ENCODE measurements at regions not wholly inside any gene's neighbourhood (a gene's known extent, or its start where the extent isn't known, plus 50 kb on each side); places are given as distances from the start of the nearest gene placed in this dataset.

DNA sequence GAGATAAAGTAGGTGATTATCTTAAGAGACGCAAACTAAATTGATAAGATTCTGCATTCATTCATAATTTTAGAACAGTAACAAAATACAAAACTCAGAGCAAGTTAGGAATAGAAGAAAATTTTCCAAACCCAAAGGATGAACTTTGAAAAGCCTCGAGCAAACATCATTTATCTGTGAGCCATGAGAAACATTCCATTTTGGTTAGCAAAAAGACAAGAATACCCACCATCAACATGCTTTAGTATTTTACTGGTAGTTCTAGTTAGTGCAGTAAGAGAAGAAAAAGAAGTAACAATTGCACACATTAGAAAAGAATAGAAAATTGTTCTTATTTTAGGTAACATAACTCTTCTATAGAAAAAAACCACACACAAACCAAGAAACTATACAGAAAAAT, 291.3 kb upstream of the TCF4 start:
- no peak overlapping the region for H2AFZ ChIP-seq (ENCODE audit: control insufficient read depth, low read depth, low read length)
- no peaks in the 10 kb centered on the region for H3K36me3 ChIP-seq (ENCODE audit: control insufficient read depth in 2 of 2, insufficient read depth in 2 of 2, low read length in 1 of 2)
- H3K4me1 ChIP-seq (ENCODE audit: control insufficient read depth, insufficient read depth, low read length) = no peaks in the 10 kb centered on the region
- no peaks in the 10 kb centered on the region for H3K9me3 ChIP-seq (replicated peaks; ENCODE audit: control insufficient read depth, insufficient read depth, low read length)
- H3K4me3 ChIP-seq = no peak overlapping the region
- ATAC-seq = no peak
- in situ Hi-C loops (cut with MboI) = no loop called here
- WGBS (ENCODE audit: insufficient coverage, insufficient replicate concordance, low lambda C conversion rate, missing lambda C conversion rate) = 21% methylated on average over 2 of the region's 2 CpGs
- no peaks in the 10 kb centered on the region for H4K20me1 ChIP-seq (ENCODE audit: control insufficient read depth, insufficient read depth)
- H3K27ac ChIP-seq (ENCODE audit: control insufficient read depth, insufficient read depth) = no peak overlapping the region
- H3K4me2 ChIP-seq (ENCODE audit: control insufficient read depth, insufficient read depth) = no peak overlapping the region
- ChIA-PET RAD21 (ENCODE audit: unreplicated experiment) (no interaction called here), POLR2A (no interaction called here), SMC1A (ENCODE audit: uncharacterized antibody, unreplicated experiment) (interaction anchor here (0.7 to 1.1 kb wide), 3 partner anchors 9 to 29 kb away, joined by 3 read pairs; no protein-coding TSS in a partner anchor), CTCF (no interaction called here)
- intact Hi-C loops (cut with micrococcal nuclease; ENCODE audit: unreplicated experiment) = no loop called here
- no peak overlapping the region for H3K9ac ChIP-seq (ENCODE audit: control insufficient read depth, insufficient read depth, low read length)
- no peak for DNase-seq (ENCODE audit: low read depth, low spot score)
- FAIRE-seq = no peak
- no TSS peak for BruUV-seq (replicated peaks)
- no peaks in the 10 kb centered on the region for H3K79me2 ChIP-seq (ENCODE audit: control insufficient read depth, insufficient read depth, low read length)
- no peaks in the 10 kb centered on the region for H3K27me3 ChIP-seq (replicated peaks in 1 of 2; ENCODE audit: control insufficient read depth in 2 of 2, insufficient read depth in 2 of 2, low read length in 1 of 2)
- TF ChIP-seq NBN (IDR thresholded peaks at IDR 0.05) (no peak), SMARCA5 (IDR thresholded peaks at IDR 0.05) (no peak), SREBF2 (IDR thresholded peaks at IDR 0.05; ENCODE audit: low read length) (no peak), KAT2A (conservative IDR thresholded peaks at IDR 0.05; ENCODE audit: control insufficient read depth, low read depth, low read length) (no peak), ZNF622 (IDR thresholded peaks at IDR 0.05) (no peak), NRF1 (conservative IDR thresholded peaks at IDR 0.05; ENCODE audit: low read depth, low read length) (no peak), MEF2A (IDR thresholded peaks at IDR 0.05; ENCODE audit: insufficient read depth, low read depth, low read length) (no peak), ZNF384 (IDR thresholded peaks at IDR 0.05; ENCODE audit: borderline replicate concordance, low read depth, low read length) (no peak), RCOR1 (conservative IDR thresholded peaks at IDR 0.05; ENCODE audit: low read depth, low read length) (no peak), TCF7 (IDR thresholded peaks at IDR 0.05; ENCODE audit: borderline replicate concordance) (no peak), STAT3 (IDR thresholded peaks at IDR 0.05; ENCODE audit: low read depth, low read length) (no peak), POLR2AphosphoS2 (IDR thresholded peaks at IDR 0.05; ENCODE audit: low read depth, low read length) (no peak), HCFC1 (IDR thresholded peaks at IDR 0.05; ENCODE audit: low read length) (no peak), HDAC2 (IDR thresholded peaks at IDR 0.05) (no peak)
- TF ChIP-seq, protein P1, sequence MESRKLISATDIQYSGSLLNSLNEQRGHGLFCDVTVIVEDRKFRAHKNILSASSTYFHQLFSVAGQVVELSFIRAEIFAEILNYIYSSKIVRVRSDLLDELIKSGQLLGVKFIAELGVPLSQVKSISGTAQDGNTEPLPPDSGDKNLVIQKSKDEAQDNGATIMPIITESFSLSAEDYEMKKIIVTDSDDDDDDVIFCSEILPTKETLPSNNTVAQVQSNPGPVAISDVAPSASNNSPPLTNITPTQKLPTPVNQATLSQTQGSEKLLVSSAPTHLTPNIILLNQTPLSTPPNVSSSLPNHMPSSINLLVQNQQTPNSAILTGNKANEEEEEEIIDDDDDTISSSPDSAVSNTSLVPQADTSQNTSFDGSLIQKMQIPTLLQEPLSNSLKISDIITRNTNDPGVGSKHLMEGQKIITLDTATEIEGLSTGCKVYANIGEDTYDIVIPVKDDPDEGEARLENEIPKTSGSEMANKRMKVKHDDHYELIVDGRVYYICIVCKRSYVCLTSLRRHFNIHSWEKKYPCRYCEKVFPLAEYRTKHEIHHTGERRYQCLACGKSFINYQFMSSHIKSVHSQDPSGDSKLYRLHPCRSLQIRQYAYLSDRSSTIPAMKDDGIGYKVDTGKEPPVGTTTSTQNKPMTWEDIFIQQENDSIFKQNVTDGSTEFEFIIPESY (IDR thresholded peaks at IDR 0.05) = no peak
- TF ChIP-seq, protein P2, sequence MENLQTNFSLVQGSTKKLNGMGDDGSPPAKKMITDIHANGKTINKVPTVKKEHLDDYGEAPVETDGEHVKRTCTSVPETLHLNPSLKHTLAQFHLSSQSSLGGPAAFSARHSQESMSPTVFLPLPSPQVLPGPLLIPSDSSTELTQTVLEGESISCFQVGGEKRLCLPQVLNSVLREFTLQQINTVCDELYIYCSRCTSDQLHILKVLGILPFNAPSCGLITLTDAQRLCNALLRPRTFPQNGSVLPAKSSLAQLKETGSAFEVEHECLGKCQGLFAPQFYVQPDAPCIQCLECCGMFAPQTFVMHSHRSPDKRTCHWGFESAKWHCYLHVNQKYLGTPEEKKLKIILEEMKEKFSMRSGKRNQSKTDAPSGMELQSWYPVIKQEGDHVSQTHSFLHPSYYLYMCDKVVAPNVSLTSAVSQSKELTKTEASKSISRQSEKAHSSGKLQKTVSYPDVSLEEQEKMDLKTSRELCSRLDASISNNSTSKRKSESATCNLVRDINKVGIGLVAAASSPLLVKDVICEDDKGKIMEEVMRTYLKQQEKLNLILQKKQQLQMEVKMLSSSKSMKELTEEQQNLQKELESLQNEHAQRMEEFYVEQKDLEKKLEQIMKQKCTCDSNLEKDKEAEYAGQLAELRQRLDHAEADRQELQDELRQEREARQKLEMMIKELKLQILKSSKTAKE (IDR thresholded peaks at IDR 0.05; ENCODE audit: low read depth, poor library complexity, severe bottlenecking) = no peak
